NCI-H2196 treated with DMSO at 0.1 percent for 48 hours (cell line): ENCODE measurements at regions not wholly inside any gene's neighbourhood (a gene's known extent, or its start where the extent isn't known, plus 50 kb on each side); places are given as distances from the start of the nearest gene placed in this dataset.
"Not testable (repeated sequence)": the region's sequence is repeated elsewhere in the genome, so short reads cannot be mapped to it uniquely, and the experiment has no call there.

Experiments
- DNase-seq: peaks from one replicate; lab custom pipeline; 2025; ENCODE audit not compliant: unreplicated experiment; lab: John Stamatoyannopoulos, UW

DNA sequence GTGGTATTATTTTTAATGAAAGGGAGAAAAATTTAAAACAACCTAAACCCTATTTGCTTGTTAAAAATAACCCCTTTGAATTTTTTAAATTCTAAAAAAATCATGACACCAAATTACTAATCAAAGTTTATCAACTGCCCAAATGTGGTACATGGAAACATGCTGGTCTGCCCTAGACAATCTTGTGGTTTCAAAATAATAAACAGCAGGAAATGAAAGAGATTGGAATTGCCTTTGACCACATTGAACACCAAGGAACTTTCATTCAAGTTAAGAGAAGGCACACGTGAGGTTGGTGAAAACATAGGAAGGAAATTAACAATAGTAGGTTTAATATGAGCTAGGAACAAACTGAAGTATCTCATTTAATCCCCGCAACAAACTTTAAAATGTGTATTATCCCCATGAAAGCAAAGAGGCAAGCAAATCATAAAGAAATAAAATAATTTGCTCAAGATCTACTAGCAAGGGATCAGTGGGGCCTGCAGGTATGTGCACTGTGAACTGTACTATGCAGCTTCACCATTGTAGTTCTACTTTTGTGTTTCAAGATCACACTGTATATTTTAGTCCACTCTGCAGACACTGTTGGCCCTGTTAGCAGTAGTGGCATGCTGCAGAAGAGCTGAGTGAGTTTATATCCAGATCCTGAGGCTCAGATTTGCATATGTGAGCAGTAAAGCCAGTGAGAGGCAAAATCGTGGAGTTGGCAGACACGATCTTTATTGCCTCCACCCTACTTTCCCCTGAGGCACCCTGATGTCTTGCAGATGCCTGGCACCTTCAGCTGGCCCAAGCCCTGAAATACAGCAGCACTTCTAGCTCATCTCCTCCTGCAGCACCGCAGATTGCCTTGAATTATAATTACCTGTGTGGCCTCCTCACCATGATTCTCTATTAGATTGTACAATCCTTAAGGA is 157.8 kb upstream of the TENT5A start:
- no peak for DNase-seq

DNA sequence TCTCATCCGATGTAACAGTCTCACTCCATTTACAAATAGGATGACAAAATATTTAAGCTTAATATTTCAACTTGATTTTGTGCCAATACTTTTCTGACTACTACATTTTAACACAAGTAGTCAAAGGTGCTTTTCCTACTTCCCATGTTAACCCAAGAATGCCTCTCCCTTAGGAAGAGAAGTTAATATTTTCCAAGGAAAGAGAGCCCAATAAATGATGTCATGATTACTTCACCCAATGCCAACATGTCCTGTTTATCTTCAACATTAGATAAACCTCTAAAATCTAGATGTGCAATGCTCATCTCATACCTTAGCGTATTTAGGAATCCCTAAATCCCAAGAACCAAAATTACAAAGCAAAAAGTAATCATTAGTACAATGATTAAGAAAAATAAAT is 156.7 kb upstream of the TENT5A start:
- no peak for DNase-seq

DNA sequence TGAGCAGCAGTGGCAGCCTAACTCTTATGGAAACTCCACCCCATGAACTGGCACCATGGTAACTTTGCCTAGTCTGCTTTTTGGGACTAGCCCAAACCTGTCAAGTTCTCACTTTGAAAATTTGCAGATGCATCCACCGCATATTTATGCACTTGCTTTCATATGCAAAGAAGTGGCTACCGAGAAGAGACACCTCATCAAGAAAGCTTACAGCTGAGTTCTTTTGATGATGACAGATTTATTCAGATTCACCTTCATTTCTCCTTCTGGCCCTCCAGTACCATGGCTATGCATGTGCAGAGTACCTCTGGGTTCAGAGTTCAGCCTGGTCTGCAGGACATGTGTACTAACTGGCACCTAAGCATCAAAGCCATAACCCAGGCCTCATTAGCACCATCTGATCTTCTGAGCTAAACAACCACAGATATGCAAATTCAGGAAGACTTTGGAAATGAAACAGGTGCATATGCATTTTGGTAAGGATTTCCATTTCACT is 154.3 kb upstream of the TENT5A start:
- DNase-seq, result no peak

DNA sequence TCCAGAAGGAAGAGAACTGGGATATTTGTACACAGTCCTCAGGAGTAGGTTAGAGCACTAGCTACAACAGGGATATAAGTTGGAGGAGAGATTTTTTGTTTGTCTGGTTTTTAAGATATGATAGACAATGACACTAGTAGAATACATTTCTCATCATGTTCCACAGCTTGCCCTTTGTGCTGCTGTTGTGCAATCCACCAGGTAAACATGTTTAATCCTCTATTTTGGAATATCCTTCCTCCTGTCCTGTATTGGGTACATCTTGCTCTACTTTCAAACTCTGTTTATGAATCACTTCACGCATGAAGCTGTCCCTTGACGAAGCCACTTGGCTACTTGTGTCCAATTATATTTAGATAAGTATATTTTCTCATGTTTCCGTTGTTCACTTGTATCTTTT is 153.6 kb upstream of the TENT5A start:
- no peak for DNase-seq

DNA sequence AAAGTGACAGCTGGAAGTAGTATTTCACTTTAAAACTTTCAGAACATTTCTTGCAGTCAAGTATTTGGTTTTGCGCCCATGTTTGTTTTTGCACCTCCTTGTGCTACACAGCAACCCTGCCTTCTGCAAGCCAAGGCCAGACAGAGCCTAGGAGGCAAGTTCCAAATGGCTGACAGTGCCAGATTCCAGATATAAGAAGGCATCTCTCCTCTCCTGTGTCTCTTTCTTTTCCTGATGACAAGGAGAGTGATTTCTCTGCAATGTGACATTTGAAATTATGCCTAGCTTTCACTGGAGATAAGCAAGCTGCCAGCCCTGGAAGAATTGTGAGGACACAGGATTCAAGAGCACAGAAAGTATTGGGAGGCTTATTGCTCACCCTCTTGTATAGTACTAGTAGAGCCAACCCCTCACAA is 149.1 kb upstream of the TENT5A start:
- no peak for DNase-seq

DNA sequence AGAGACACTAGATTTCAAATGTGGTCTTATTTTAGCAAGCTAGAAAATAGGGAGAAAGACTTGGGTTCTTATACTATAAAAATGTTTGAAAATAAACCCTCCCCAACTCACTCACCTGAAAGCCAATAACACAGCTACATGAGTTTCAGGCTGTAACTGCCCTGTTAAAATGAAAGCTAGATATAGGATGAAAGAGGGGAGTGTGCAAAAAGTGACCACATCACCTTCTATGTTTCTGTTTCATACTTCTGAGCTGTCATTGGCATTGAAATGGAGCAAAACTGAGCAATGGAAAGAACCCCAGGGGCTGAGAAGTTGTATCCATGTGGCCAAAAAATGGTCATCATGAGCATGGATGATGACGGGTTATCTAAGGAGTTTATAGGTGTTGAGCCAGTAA is 148.1 kb upstream of the TENT5A start:
- no peak for DNase-seq

DNA sequence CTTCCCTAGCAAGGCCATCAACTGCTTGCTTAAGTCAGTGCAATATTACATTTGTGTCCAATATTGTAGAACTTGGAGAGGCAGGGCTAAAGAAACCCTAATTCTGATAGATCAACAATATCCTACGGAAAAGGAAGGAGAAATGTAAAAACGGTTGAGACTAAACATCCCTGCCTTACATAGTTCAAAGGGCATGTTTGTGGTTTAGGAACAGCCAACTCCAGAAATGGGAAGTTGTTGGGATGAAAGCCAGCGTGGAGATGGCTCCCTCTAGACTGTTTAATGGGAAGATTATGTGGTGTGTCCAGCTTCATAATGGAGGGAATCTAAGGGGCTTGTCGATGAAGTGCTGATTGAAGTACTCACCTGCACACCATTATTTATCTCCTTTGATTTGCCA is 145.3 kb upstream of the TENT5A start:
- no peak for DNase-seq

DNA sequence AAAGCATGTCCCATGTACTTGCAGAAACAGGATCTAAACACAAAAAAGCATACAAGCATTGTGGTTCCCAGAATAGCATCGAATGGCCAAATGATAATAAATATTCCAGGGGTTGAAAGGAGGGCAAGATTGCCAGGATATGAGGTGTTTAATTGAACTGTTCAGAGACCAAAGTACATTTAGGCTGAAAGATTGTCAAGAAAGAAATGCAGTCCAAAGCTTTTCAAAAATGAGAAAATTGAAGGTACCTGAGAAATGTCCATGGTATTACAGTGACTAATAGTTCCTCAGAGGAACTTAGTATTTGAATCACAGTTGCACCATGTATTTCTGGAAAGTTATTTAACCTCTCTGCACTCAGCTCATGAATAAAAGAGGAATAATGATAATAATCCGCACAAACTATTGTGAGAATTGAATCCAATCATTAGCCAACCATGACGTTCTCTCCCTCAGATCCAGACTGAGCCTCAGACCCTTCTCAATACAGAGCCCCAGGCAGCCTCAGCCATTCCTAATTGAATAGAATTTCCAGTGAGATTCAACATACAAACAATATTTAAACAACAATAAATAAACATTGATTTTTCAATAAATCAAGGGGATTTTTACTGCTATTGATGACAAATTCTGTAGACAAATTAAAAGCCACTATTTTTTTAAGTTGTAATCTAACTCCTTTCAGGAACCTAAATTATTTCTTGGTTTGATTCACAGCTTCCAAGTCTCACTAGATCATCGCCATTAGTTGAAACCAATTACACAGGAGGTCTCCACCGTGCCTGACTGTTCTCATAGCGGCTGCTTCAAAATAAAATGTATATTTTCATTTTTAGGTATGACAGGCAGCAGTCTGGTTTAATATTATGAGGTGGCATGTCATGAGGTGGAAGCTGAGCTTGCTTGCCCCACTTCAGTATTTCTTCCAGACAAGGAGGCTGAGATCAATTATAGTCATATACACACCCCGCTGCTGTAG is 144.3 kb upstream of the TENT5A start:
- DNase-seq, result no peak

DNA sequence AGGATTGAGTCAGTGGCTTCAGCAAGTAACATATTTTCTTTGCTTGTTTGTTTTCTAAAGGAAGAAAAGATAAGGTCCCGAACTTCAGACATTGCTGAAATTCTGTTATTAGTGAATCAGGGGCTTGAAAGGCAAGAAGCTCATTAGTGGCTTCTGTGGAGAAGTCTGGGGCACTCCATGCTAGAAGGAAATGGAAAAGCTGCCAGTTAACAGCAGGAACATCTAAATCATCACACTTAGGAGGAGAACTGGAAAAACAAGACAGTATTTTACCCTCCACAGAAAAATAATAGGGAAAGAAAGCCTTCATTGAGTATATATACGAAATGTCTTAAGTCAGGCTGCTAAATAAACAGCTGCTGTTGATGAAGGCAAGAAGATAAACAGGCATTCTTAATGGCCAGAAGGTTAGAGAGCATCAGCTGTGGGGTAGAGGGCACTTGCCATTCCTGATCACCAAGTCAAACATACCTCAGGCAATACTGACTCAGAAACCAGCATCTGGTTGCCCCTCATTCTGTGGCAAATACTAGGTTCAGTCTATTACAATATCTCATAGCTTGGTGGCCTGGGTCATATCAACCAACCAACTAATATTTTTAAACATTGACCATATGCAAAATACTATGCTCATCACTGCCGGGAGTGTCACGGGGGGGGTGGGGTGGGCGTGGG is 143.2 kb upstream of the TENT5A start:
- no peak for DNase-seq

DNA sequence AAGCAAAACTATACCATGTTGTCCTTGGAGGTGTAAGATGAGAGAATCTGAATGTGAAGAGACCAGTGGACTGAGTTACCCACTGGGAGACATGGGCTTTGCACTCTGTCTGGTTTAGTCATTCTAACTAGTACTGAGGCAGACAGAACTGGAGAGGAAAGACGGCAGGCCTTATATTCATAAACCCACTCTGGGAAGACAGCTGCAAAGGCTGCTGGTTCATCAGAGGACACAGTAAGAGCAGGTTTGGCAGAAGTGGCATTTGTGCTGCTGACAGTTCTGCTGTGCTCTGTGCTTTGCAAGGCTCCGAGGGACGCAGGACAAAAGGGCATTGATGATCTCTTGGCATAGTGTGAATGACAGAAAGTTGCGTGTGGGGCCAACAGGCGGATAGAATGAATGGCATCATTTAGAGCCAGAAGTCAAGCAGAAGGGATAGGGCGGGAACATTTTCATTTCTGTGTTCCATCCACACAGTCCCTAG is 142.3 kb upstream of the TENT5A start:
- DNase-seq, result no peak

DNA sequence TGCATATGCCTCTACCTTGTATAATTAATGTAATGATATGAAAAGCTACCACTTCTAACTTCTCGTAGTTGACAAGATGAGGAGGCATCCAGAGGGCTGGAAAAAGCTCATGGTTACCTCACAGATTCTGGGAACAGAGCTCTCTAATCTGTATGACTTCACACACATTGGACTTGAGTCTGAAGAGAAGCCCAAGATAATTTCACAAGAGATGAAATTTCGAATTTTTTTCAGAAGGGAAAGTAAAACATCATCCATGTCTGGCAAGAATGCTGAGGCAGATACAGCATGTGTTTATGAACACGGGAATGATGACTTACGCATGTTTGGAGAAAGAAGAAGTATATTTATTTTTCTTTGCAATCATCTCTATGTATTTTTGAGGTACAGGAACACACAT is 141.8 kb upstream of the TENT5A start:
- no peak for DNase-seq

DNA sequence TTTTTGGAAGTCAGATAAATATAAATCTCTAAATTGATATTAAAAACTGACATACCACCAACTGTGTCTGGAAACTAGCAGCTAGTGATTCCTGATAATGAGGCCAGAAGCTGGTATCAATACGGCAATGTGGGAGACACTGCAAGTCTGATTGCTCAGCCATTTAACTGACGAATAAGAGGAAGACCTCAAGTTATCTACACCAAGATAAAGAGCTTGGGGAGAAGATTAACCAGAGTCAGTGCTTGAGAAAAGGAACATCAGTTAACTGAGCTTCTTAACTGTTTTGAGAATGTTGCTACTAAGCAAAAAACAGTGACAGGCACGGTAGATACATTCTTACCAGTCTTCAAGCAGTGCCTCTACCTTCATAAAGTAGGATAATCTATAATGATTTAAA is 140.4 kb upstream of the TENT5A start:
- DNase-seq, result no peak

DNA sequence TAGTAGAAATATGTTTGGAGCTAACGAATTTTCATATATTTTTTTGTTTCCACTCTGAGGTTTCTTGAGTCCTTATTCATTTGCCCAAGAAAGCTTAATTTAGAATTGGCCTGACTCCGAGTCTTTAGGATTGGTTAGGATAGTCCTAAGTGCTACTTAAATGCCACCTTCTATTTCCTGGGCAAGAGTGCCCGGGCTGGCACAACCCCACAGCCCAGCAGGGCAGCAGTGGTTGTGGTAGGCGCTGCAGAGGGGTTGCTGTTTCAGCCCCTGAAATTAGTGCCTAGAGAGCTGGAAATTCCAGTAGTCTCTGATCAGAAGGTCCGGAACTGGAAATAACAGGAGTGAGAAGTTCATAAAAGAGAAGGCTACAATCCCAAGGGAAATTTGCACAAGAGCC is 139.4 kb upstream of the TENT5A start:
- DNase-seq, result no peak

DNA sequence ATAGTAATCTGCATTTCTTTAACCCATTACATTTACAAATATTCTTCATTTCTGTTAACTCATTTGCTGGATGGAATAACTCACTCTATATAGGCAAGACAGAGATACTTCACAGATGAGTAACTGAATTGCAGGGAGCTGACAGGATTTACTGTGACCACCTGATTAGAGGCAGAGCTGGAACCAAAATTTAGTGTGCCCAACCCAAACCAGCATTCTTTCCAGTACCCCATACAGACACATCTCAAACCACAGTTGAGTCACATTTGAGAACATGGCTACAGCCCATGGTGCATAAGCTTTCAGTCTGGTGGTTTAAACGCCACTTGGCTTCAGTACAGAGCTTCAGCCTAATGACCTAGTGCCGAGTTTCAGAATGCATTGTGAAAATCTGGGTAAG is 138.4 kb upstream of the TENT5A start:
- no peak for DNase-seq

DNA sequence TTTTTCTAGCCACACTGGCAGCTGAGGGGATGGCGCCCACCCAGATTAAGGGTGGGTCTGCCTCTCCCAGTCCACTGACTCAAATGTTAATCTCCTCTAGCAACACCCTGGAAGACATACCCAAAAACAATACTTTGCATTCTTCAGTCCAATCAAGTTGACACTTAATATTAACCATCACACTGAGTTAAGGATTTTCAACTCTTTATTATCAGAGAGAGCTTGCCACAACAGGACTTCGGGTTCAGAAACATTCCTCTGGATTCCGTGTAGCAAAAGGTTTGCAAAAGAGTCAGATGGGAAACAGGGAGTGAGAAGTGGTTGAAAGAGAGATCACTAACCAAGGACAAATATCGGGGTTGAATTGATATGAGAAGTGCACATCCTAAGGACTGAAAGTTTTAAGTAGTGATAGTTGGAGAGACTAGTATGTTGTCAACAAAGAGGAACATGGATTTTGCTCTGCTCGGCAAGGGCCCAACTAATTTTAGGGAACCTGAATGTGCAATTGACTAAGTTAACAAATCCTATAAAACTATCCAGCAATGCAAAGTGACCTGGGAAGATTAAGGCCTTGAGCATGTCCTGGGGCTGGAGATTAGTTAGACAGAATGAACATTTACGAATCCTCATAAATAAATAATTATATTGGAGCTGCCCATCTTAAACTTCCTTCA is 137.0 kb upstream of the TENT5A start:
- no peak for DNase-seq

DNA sequence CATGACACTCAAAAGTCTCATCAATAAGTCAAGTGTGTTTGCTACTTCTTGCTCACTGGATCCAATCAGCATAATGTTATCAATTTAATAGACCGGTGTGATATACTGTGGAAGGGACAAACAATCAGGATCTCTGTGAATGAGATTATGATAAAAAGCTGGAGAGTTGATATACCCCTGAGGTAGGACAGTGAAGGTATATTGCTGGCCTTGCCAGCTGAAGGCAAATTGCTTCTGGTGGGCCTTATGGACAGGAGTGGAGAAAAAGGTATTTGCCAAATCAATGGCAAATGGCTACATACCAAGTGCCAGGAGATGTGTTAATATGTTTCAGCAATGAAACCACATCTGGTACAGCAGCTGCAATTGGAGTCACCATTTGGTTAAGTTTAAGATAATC is 134.4 kb upstream of the TENT5A start:
- not testable (repeated sequence) for DNase-seq

DNA sequence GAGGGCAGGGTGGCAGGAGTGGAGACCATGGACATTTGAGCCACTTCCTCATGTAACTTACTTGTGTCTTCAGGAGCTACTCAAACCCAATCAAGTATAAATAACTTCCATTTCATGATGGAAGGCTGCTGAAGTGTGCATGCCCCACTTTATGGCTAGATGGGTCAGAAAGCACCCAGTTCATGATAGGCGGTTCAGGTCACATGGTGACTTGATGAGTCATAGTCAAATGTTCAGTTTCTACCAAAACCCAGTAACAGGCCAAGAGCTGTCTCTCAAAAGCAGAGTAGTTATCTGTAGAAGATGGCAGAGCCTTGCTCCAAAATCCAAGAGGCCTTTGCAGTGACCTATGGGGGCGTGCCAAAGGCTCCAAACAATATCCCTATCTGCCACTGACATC is 133.7 kb upstream of the TENT5A start:
- no peak for DNase-seq

DNA sequence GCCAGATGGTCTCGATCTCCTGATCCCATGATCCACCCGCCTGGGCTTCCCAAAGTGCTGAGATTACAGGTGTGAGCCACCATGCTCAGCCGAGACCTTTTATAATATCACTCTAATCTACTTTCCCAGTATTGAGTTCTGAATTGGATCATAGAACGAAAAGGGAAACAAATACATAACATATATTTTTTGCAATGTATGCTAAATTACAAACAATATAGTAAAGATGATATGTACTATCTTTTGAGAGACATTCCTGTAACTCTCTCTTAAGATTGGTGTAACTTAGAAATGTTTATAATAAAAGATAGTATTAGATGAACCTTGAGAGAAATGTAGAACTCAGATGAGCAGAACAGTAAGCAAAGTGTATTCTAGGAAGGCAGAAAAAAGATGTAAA is 129.2 kb upstream of the TENT5A start:
- DNase-seq, result no peak

DNA sequence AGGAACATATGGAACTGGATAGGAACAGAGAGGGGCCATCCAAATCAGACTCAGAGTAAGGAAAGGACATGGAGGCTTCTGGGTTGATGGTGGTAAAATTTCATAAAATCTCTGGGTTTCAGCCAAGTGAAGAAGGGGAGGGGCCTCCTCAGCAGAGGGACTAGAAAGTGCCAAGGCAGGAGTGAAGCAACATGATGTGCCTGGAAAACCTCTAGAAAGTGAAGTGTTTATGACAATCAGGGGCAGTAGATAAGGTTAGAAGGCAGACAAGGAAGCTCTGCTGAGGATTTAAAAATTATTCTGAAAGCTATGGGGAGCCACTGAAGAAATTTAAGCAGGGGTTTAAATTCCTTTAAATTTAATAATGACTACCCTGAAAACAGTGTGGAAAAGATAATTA is 126.0 kb upstream of the TENT5A start:
- DNase-seq, result no peak

DNA sequence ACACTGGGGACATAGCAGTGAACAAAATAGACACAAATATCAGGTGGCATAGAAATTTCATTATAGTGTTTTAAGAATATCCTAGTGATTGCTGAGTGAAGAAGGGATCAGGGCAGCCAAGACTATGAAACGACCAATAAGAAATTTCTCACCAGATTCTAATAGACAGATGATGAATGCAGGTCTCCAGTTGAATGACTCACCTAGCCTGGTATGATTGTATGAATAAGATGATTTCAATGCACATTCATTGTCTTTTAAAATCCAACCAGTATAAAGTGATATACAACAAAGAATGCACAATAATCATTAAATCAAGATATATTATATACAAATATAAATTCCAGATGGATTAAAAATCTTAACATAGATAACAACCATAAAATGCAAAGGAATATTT is 124.5 kb upstream of the TENT5A start:
- no peak for DNase-seq
